IMR-90 (cell line): ENCODE measurements at regions not wholly inside any gene's neighbourhood (a gene's known extent, or its start where the extent isn't known, plus 50 kb on each side); places are given as distances from the start of the nearest gene placed in this dataset.

ENCODE experiments used
- ATAC-seq: fragments of 200-7000 bp; cut with Tn5 transposase; 2 replicates; pipeline ENCODE4 v1.9.1; 2020; ENCODE audit warnings: low read depth, mild to moderate bottlenecking, moderate library complexity
- BruUV-seq: library from RNA; stranded (reverse); fragments of 400-500 nt; replicated peaks from 2 replicates; lab custom pipeline; 2021; lab: Mats Ljungman, UMichigan
- CTCF ChIA-PET: fragments of 300-600 bp; formaldehyde crosslinking; extraction: SDS; loops from one replicate; lab custom pipeline; 2021; ENCODE audit warnings: antibody characterized with exemption; lab: Yijun Ruan, JAX
- POLR2A ChIA-PET: fragments of 300-600 bp; sonication (Branson Sonifier 250); formaldehyde crosslinking; loops from one replicate; lab custom pipeline; 2022; ENCODE audit warnings: antibody characterized with exemption; ENCODE audit not compliant: unreplicated experiment; lab: Charles Lee
- DNase-seq: peaks from one replicate; pipeline ENCODE4 v3.0.0; 2013
- H2AFZ ChIP-seq: replicated peaks from 2 replicates; pipeline ENCODE3; 2013; ENCODE audit warnings: low read length, mild to moderate bottlenecking; ENCODE audit not compliant: poor library complexity
- H2AK5ac ChIP-seq: 2 replicates; pipeline ENCODE4 v1.6.1; 2013; ENCODE audit warnings: low read depth, low read length, inconsistent platforms
- H2AK9ac ChIP-seq: replicated peaks from 2 replicates; pipeline ENCODE3; 2013; ENCODE audit warnings: mild to moderate bottlenecking, low read depth, low read length, moderate library complexity; ENCODE audit not compliant: poor library complexity
- H2BK120ac ChIP-seq: 2 replicates; pipeline ENCODE4 v1.6.1; 2013; ENCODE audit warnings: low read depth, low read length, inconsistent platforms
- H2BK15ac ChIP-seq: 3 replicates; pipeline ENCODE4 v1.6.1; 2013; ENCODE audit warnings: low read depth, low read length, inconsistent platforms
- H2BK20ac ChIP-seq: 2 replicates; pipeline ENCODE4 v1.6.1; 2013; ENCODE audit warnings: low read depth, mild to moderate bottlenecking, inconsistent platforms, low read length, moderate library complexity
- H2BK5ac ChIP-seq: 2 replicates; pipeline ENCODE4 v1.6.1; 2013; ENCODE audit warnings: mild to moderate bottlenecking, low read depth, low read length, inconsistent platforms; ENCODE audit not compliant: poor library complexity, severe bottlenecking
- H3K14ac ChIP-seq: replicated peaks from 2 replicates; pipeline ENCODE4 v1.6.1; 2013; ENCODE audit warnings: low read depth, low read length, inconsistent platforms
- H3K18ac ChIP-seq: 2 replicates; pipeline ENCODE4 v1.6.1; 2013; ENCODE audit warnings: low read depth, low read length, control low read depth
- H3K23ac ChIP-seq: 2 replicates; pipeline ENCODE4 v1.6.1; 2013; ENCODE audit warnings: low read depth, low read length, inconsistent platforms
- H3K27ac ChIP-seq: 2 replicates; pipeline ENCODE4 v1.5.1; 2013; ENCODE audit warnings: mild to moderate bottlenecking, control low read depth, low read length; ENCODE audit not compliant: insufficient read depth
- H3K27me3 ChIP-seq: 2 replicates; pipeline ENCODE4 v1.6.1; 2013; ENCODE audit warnings: low read length; ENCODE audit not compliant: control insufficient read depth, insufficient read depth
- H3K36me3 ChIP-seq: 2 replicates; pipeline ENCODE4 v1.6.1; 2013; ENCODE audit warnings: low read length, mixed read lengths; ENCODE audit not compliant: control insufficient read depth, insufficient read depth
- H3K4ac ChIP-seq: 2 replicates; pipeline ENCODE4 v1.6.1; 2013; ENCODE audit warnings: low read depth, low read length, inconsistent platforms
- H3K4me1 ChIP-seq: 2 replicates; pipeline ENCODE4 v1.6.1; 2013; ENCODE audit warnings: low read length, mixed read lengths; ENCODE audit not compliant: control insufficient read depth, insufficient read depth
- H3K4me2 ChIP-seq: 2 replicates; pipeline ENCODE4 v1.6.1; 2013; ENCODE audit warnings: low read depth, mild to moderate bottlenecking, control low read depth, low read length, moderate library complexity
- H3K4me3 ChIP-seq: 2 replicates; pipeline ENCODE4 v1.5.1; 2013; ENCODE audit warnings: low read depth, mild to moderate bottlenecking, control low read depth, low read length, moderate library complexity; ENCODE audit not compliant: insufficient read depth
- H3K56ac ChIP-seq: 2 replicates; pipeline ENCODE4 v1.6.1; 2013; ENCODE audit warnings: low read length, inconsistent platforms; ENCODE audit not compliant: insufficient read depth; ENCODE audit errors: extremely low read depth
- H3K79me1 ChIP-seq, 2 experiments: 2 replicates each; pipeline ENCODE4 v1.6.1; 2013; ENCODE audit warnings: low read length in 2 of 2, inconsistent platforms in 1 of 2, low read depth in 1 of 2
- H3K9ac ChIP-seq: 2 replicates; pipeline ENCODE4 v1.6.1; 2013; ENCODE audit warnings: low read depth, low read length, control low read depth
- H3K9me1 ChIP-seq: 2 replicates; pipeline ENCODE4 v1.6.1; 2013; ENCODE audit warnings: low read length, inconsistent platforms; ENCODE audit not compliant: insufficient read depth
- H3K9me3 ChIP-seq: 2 replicates; pipeline ENCODE4 v1.6.1; 2013; ENCODE audit warnings: low read length; ENCODE audit not compliant: control insufficient read depth, insufficient read depth
- H4K20me1 ChIP-seq: 2 replicates; pipeline ENCODE4 v1.6.1; 2013; ENCODE audit warnings: low read length, inconsistent platforms; ENCODE audit not compliant: insufficient read depth
- H4K5ac ChIP-seq: 2 replicates; pipeline ENCODE4 v1.6.1; 2013; ENCODE audit warnings: mild to moderate bottlenecking, low read depth, low read length, control low read depth
- H4K8ac ChIP-seq, 2 experiments: 2 replicates each; pipeline ENCODE4 v1.6.1; 2013; ENCODE audit warnings: low read depth in 2 of 2, low read length in 2 of 2, control low read depth in 1 of 2, inconsistent platforms in 1 of 2
- H4K91ac ChIP-seq: 2 replicates; pipeline ENCODE4 v1.6.1; 2013; ENCODE audit warnings: low read depth, low read length, inconsistent platforms; ENCODE audit not compliant: insufficient read depth
- FOS ChIP-seq: fragments of 150-350 bp; IDR thresholded peaks from 2 replicates; pipeline ENCODE4 v1.6.1; 2016; ENCODE audit warnings: low read depth, low read length
- MAFK ChIP-seq: IDR thresholded peaks from 2 replicates; pipeline ENCODE4 v1.6.1; 2012; ENCODE audit warnings: low read depth, low read length, improper control_type of control experiment
- MAZ ChIP-seq: IDR thresholded peaks from 2 replicates; pipeline ENCODE4 v1.6.1; 2012; ENCODE audit warnings: low read depth, mild to moderate bottlenecking, low read length, improper control_type of control experiment, moderate library complexity, borderline replicate concordance
- WGBS, 2 experiments: methylation state at CpG; one replicate each; pipeline versions ENCODE4 v1.1.5 to v1.1.7; 2013; ENCODE audit warnings: missing lambda C conversion rate in 2 of 2; ENCODE audit not compliant: insufficient read length in 1 of 2; ENCODE audit errors: extremely low coverage in 2 of 2; 5-methylcytosine and 5-hydroxymethylcytosine counted together
- dilution Hi-C: fragments of 300-500 bp; cut with HindIII; formaldehyde crosslinking; loops from one replicate; pipeline ENCODE4 v1.14.3; 2018; ENCODE audit warnings: low sequenced_read_pairs; ENCODE audit not compliant: unreplicated experiment
- in situ Hi-C: fragments of 300-500 bp; cut with MboI; formaldehyde crosslinking; loops from 3 replicates; pipeline ENCODE4 v1.14.3; 2019; ENCODE audit warnings: low sequenced_read_pairs, inconsistent platforms, mixed read lengths
- intact Hi-C: fragments of 100-400 bp; cut with micrococcal nuclease; formaldehyde crosslinking; loops from 2 replicates; pipeline ENCODE4 v1.10.0; 2022
- TF ChIP-seq, protein P1 (sequence below): fragments of 150-350 bp; IDR thresholded peaks from 2 replicates; pipeline ENCODE4 v1.6.1; 2017; ENCODE audit warnings: mild to moderate bottlenecking, antibody characterized with exemption, low read length, low read depth
- TF ChIP-seq, protein P2 (sequence below): fragments of 150-350 bp; IDR thresholded peaks from 2 replicates; pipeline ENCODE4 v1.6.1; 2016; ENCODE audit warnings: low read depth, mild to moderate bottlenecking, low read length, moderate library complexity, borderline replicate concordance

DNA sequence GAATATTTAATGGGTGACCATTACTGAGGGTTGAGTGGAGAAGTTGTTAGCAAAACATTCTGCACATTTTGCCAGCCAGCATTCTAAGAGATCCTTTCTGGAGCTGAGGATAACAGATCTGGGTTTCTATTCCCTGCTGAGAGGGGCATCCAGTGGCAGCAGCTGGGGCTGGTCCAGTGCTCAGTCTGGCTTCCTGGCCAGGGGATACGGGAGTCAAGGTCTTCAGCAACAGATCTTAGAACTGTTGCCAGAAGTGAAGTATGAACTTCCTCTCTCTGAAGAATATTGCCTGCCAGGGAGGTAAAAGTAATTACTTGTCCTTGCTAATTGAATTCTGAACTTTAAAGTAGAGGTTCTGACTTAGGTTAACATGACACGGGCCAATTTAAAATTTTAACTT is 568.4 kb downstream of the REEP3 start:
- no peak overlapping the region for H3K4me2 ChIP-seq
- H3K4me1 ChIP-seq: no peaks in the 10 kb centered on the region
- no peaks in the 10 kb centered on the region for H3K9me3 ChIP-seq
- no peak overlapping the region for H4K8ac ChIP-seq
- H2AK5ac ChIP-seq: no peak overlapping the region
- no peak overlapping the region for H3K9ac ChIP-seq
- TF ChIP-seq MAZ (no peak), FOS (no peak), MAFK (no peak)
- TF ChIP-seq, protein P1, sequence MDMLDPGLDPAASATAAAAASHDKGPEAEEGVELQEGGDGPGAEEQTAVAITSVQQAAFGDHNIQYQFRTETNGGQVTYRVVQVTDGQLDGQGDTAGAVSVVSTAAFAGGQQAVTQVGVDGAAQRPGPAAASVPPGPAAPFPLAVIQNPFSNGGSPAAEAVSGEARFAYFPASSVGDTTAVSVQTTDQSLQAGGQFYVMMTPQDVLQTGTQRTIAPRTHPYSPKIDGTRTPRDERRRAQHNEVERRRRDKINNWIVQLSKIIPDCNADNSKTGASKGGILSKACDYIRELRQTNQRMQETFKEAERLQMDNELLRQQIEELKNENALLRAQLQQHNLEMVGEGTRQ: no peak
- TF ChIP-seq, protein P2, sequence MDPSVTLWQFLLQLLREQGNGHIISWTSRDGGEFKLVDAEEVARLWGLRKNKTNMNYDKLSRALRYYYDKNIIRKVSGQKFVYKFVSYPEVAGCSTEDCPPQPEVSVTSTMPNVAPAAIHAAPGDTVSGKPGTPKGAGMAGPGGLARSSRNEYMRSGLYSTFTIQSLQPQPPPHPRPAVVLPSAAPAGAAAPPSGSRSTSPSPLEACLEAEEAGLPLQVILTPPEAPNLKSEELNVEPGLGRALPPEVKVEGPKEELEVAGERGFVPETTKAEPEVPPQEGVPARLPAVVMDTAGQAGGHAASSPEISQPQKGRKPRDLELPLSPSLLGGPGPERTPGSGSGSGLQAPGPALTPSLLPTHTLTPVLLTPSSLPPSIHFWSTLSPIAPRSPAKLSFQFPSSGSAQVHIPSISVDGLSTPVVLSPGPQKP: no peak
- H4K91ac ChIP-seq: no peak overlapping the region
- no peak overlapping the region for H4K5ac ChIP-seq
- no TSS peak for BruUV-seq
- CTCF ChIA-PET: no interaction called here
- H2BK120ac ChIP-seq: no peak overlapping the region
- DNase-seq: no peak
- ATAC-seq: no peak
- H2BK20ac ChIP-seq: no peak overlapping the region
- no peak overlapping the region for H3K56ac ChIP-seq
- H3K14ac ChIP-seq: no peak overlapping the region
- intact Hi-C loops: no loop called here
- H2AK9ac ChIP-seq: no peak overlapping the region
- no peaks in the 10 kb centered on the region for H3K36me3 ChIP-seq
- no peak overlapping the region for H2AFZ ChIP-seq
- no peaks in the 10 kb centered on the region for H3K9me1 ChIP-seq
- in situ Hi-C loops: no loop called here
- H3K27me3 ChIP-seq: no peaks in the 10 kb centered on the region
- no peak overlapping the region for H3K27ac ChIP-seq
- no peak overlapping the region for H3K4ac ChIP-seq
- H3K18ac ChIP-seq: no peak overlapping the region
- H2BK5ac ChIP-seq: no peak overlapping the region
- H3K23ac ChIP-seq: no peak overlapping the region
- dilution Hi-C loops: no loop called here
- no peaks in the 10 kb centered on the region for H4K20me1 ChIP-seq
- POLR2A ChIA-PET: no interaction called here
- H2BK15ac ChIP-seq: no peak overlapping the region
- no peak overlapping the region for H3K4me3 ChIP-seq
- H3K79me1 ChIP-seq: no peaks in the 10 kb centered on the region
- 25% methylated on average over 1 of the region's 2 CpGs; no CpG with 5 or more reads in 1 of the 2 experiments for WGBS, 2 experiments
